Trophoblast cell (in vitro differentiated cells and primary cell): ENCODE measurements at regions not wholly inside any gene's neighbourhood (a gene's known extent, or its start where the extent isn't known, plus 50 kb on each side); places are given as distances from the start of the nearest gene placed in this dataset.

Source experiments
- DNase-seq, 2 donors: peaks; one replicate each; pipeline ENCODE4 v3.0.0-alpha.2; 2016
- H2AFZ ChIP-seq: 2 replicates; pipeline ENCODE4 v1.6.1; 2013; ENCODE audit warnings: low read length, moderate library complexity, mild to moderate bottlenecking; ENCODE audit not compliant: insufficient read depth, poor library complexity
- H2AK5ac ChIP-seq: 2 replicates; pipeline ENCODE4 v1.6.1; 2013; ENCODE audit warnings: mild to moderate bottlenecking, low read length
- H2BK120ac ChIP-seq: 2 replicates; pipeline ENCODE4 v1.6.1; 2013; ENCODE audit warnings: low read length, mild to moderate bottlenecking, moderate library complexity; ENCODE audit not compliant: insufficient read depth, poor library complexity
- H2BK12ac ChIP-seq: 2 replicates; pipeline ENCODE4 v1.6.1; 2013; ENCODE audit warnings: mild to moderate bottlenecking, low read length, moderate library complexity
- H2BK5ac ChIP-seq: 2 replicates; pipeline ENCODE4 v1.6.1; 2013; ENCODE audit warnings: low read length, low read depth, moderate library complexity, mild to moderate bottlenecking; ENCODE audit not compliant: poor library complexity
- H3K14ac ChIP-seq: 2 replicates; pipeline ENCODE4 v1.6.1; 2013; ENCODE audit warnings: mild to moderate bottlenecking, low read length
- H3K18ac ChIP-seq: 2 replicates; pipeline ENCODE4 v1.6.1; 2013; ENCODE audit warnings: mild to moderate bottlenecking, low read length
- H3K23ac ChIP-seq: 2 replicates; pipeline ENCODE4 v1.6.1; 2013; ENCODE audit warnings: low read length
- H3K27ac ChIP-seq: 2 replicates; pipeline ENCODE4 v1.5.1; 2013; ENCODE audit warnings: low read depth, mild to moderate bottlenecking, inconsistent platforms, low read length, moderate library complexity
- H3K27me3 ChIP-seq: 2 replicates; pipeline ENCODE4 v1.6.1; 2013; ENCODE audit warnings: inconsistent platforms, mild to moderate bottlenecking, low read length, moderate library complexity; ENCODE audit not compliant: insufficient read depth
- H3K36me3 ChIP-seq, 2 experiments: 1 replicate in 1 of 2; 2 replicates in 1 of 2; pipeline ENCODE4 v1.6.1; 2013; ENCODE audit warnings: low read length in 2 of 2, mild to moderate bottlenecking in 2 of 2, moderate library complexity in 1 of 2; ENCODE audit not compliant: insufficient read depth in 2 of 2, control insufficient read depth in 1 of 2
- H3K4ac ChIP-seq: 2 replicates; pipeline ENCODE4 v1.6.1; 2013; ENCODE audit warnings: low read depth, mild to moderate bottlenecking, low read length, moderate library complexity
- H3K4me1 ChIP-seq, 2 experiments: 1 replicate in 1 of 2; 2 replicates in 1 of 2; pipeline ENCODE4 v1.6.1; 2013; ENCODE audit warnings: low read length in 2 of 2, mild to moderate bottlenecking in 2 of 2, moderate library complexity in 1 of 2; ENCODE audit not compliant: insufficient read depth in 2 of 2, control insufficient read depth in 1 of 2
- H3K4me2 ChIP-seq: 2 replicates; pipeline ENCODE4 v1.6.1; 2013; ENCODE audit warnings: inconsistent platforms, mild to moderate bottlenecking, low read length, moderate library complexity
- H3K4me3 ChIP-seq: 2 replicates; pipeline ENCODE4 v1.5.1; 2013; ENCODE audit warnings: mild to moderate bottlenecking, low read depth, low read length, inconsistent platforms
- H3K79me1 ChIP-seq: one replicate; pipeline ENCODE4 v1.6.1; 2013; ENCODE audit warnings: low read length
- H3K79me2 ChIP-seq: 2 replicates; pipeline ENCODE4 v1.6.1; 2013; ENCODE audit warnings: low read length, mild to moderate bottlenecking; ENCODE audit not compliant: control insufficient read depth, insufficient read depth, poor library complexity
- H3K9ac ChIP-seq: 2 replicates; pipeline ENCODE4 v1.6.1; 2013; ENCODE audit warnings: mild to moderate bottlenecking, low read length
- H3K9me3 ChIP-seq: 2 replicates; pipeline ENCODE4 v1.6.1; 2013; ENCODE audit warnings: low read depth, mild to moderate bottlenecking, control low read depth, inconsistent platforms, low read length; ENCODE audit not compliant: insufficient read depth
- H4K12ac ChIP-seq: 2 replicates; pipeline ENCODE4 v1.6.1; 2013; ENCODE audit warnings: low read depth, mild to moderate bottlenecking, low read length, moderate library complexity
- H4K8ac ChIP-seq: 2 replicates; pipeline ENCODE4 v1.6.1; 2013; ENCODE audit warnings: low read depth, mild to moderate bottlenecking, low read length, moderate library complexity
- H4K91ac ChIP-seq: one replicate; pipeline ENCODE4 v1.6.1; 2013; ENCODE audit warnings: low read depth, mild to moderate bottlenecking, low read length, moderate library complexity
- WGBS: extraction: QIAGEN DNeasy Blood & Tissue Kit; methylation state at CpG from one replicate; pipeline ENCODE4 v1.1.7; 2013; ENCODE audit warnings: missing lambda C conversion rate; ENCODE audit not compliant: insufficient read length, insufficient coverage; ENCODE audit errors: extremely low coverage; 5-methylcytosine and 5-hydroxymethylcytosine counted together

DNA sequence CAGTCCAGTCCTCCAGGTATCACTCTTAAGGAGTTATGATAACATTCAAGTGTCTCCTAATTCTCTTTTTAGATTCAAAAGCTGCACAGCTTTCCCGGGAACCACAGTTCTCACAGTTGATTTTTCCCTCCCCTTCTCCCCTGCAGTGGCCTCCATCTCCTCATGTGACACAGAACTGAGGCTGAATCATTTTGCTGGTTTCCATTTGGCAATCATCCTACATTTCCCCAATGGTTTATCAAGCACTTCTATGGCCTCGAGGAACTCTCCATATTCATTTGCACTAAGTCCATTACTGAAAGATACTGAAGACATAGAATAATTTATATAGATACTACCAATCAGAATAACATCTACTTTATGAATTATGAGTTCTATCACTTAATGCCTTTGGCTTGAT, 484.9 kb downstream of the GPAM start:
- no peaks in the 10 kb centered on the region for H3K36me3 ChIP-seq
- H2AK5ac ChIP-seq: no peak overlapping the region
- DNase-seq: no peak
- H2BK12ac ChIP-seq: no peak overlapping the region
- H2BK5ac ChIP-seq: no peak overlapping the region
- no peak overlapping the region for H3K23ac ChIP-seq
- H3K9me3 ChIP-seq: no peaks in the 10 kb centered on the region
- no peaks in the 10 kb centered on the region for H3K79me2 ChIP-seq
- no peak overlapping the region for H4K12ac ChIP-seq
- H4K8ac ChIP-seq: no peak overlapping the region
- no peak overlapping the region for H4K91ac ChIP-seq
- no CpG with 5 or more reads among the region's 2 CpGs for WGBS
- no peak overlapping the region for H3K4me2 ChIP-seq
- no peak overlapping the region for H3K14ac ChIP-seq
- no peak overlapping the region for H2BK120ac ChIP-seq
- H3K4me3 ChIP-seq: no peak overlapping the region
- H3K9ac ChIP-seq: no peak overlapping the region
- no peaks in the 10 kb centered on the region for H3K4me1 ChIP-seq
- H3K79me1 ChIP-seq: no peaks in the 10 kb centered on the region
- H3K27me3 ChIP-seq: no peaks in the 10 kb centered on the region
- no peak overlapping the region for H3K27ac ChIP-seq
- no peak overlapping the region for H3K4ac ChIP-seq
- no peak overlapping the region for H3K18ac ChIP-seq
- no peak overlapping the region for H2AFZ ChIP-seq

- Histone ChIP-seq H3K79me2 (no peaks in the 10 kb centered on the region), H3K4ac (no peak overlapping the region), H3K9ac (no peak overlapping the region), H3K14ac (no peak overlapping the region), H2AFZ (no peak overlapping the region), H3K27ac (no peak overlapping the region), H4K12ac (no peak overlapping the region), H2BK120ac (no peak overlapping the region), H3K23ac (no peak overlapping the region), H4K8ac (no peak overlapping the region), H3K36me3 (no peaks in the 10 kb centered on the region), H4K91ac (no peak overlapping the region), H2BK5ac (no peak overlapping the region), H2BK12ac (no peak overlapping the region), H3K4me3 (no peak overlapping the region), H3K27me3 (no peaks in the 10 kb centered on the region), H3K4me1 (no peaks in the 10 kb centered on the region), H3K4me2 (no peak overlapping the region), H3K9me3 (no peaks in the 10 kb centered on the region), H2AK5ac (no peak overlapping the region), H3K79me1 (no peaks in the 10 kb centered on the region), H3K18ac (no peak overlapping the region)
- no CpG with 5 or more reads among the region's 2 CpGs for WGBS
- DNase-seq: no peak
Observed at GRCh38 chr10:111703986-111704385, 479.6 kb downstream of the GPAM start.

DNA sequence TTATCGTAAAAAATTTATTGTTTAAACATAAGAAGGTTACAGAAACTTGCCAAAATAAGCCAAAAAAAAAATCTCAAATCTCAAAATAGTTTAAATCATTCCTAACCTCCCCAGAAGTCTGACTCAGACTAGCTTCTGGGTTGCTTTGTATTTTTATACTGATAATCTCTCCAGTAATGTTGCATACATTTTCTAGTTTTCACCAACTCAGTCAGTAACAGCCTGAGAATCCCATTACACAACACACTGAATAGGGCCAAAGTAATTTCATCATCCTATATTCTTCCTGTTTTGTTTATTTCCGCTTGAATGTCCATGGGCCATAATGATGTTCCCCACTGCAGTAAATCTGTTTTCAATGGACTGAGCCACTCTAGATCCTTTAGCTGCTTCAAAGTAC, 478.5 kb downstream of the GPAM start:
- no peak overlapping the region for H2BK5ac ChIP-seq
- no peaks in the 10 kb centered on the region for H3K27me3 ChIP-seq
- no peak overlapping the region for H2AK5ac ChIP-seq
- no peak overlapping the region for H3K4me2 ChIP-seq
- H4K12ac ChIP-seq: no peak overlapping the region
- no peak overlapping the region for H3K23ac ChIP-seq
- H3K18ac ChIP-seq: no peak overlapping the region
- DNase-seq: no peak
- no peak overlapping the region for H2BK120ac ChIP-seq
- no peaks in the 10 kb centered on the region for H3K4me1 ChIP-seq
- no peak overlapping the region for H4K8ac ChIP-seq
- H3K4me3 ChIP-seq: no peak overlapping the region
- no peak overlapping the region for H2BK12ac ChIP-seq
- H2AFZ ChIP-seq: no peak overlapping the region
- H4K91ac ChIP-seq: no peak overlapping the region
- H3K79me1 ChIP-seq: no peaks in the 10 kb centered on the region
- no peak overlapping the region for H3K4ac ChIP-seq
- H3K9me3 ChIP-seq: no peaks in the 10 kb centered on the region
- no peak overlapping the region for H3K27ac ChIP-seq
- no peaks in the 10 kb centered on the region for H3K36me3 ChIP-seq
- no peaks in the 10 kb centered on the region for H3K79me2 ChIP-seq
- no peak overlapping the region for H3K14ac ChIP-seq
- WGBS: no CpG with 5 or more reads among the region's 2 CpGs
- no peak overlapping the region for H3K9ac ChIP-seq

GRCh38 chr10:111706331-111706730, 477.2 kb downstream of the GPAM start:
- Histone ChIP-seq H3K79me1 (no peaks in the 10 kb centered on the region), H3K27me3 (no peaks in the 10 kb centered on the region), H4K8ac (no peak overlapping the region), H3K14ac (no peak overlapping the region), H3K23ac (no peak overlapping the region), H2AFZ (no peak overlapping the region), H4K91ac (no peak overlapping the region), H3K9me3 (no peaks in the 10 kb centered on the region), H3K4me1 (no peaks in the 10 kb centered on the region), H2BK5ac (no peak overlapping the region), H3K79me2 (no peaks in the 10 kb centered on the region), H3K9ac (no peak overlapping the region), H3K27ac (no peak overlapping the region), H3K18ac (no peak overlapping the region), H3K4me2 (no peak overlapping the region), H2AK5ac (no peak overlapping the region), H3K36me3 (no peaks in the 10 kb centered on the region), H3K4ac (no peak overlapping the region), H2BK12ac (no peak overlapping the region), H2BK120ac (no peak overlapping the region), H4K12ac (no peak overlapping the region), H3K4me3 (no peak overlapping the region)
- no peak for DNase-seq
- no CpG with 5 or more reads among the region's 4 CpGs for WGBS
